Esophagus squamous epithelium (tissue), 4 donors: ENCODE measurements at regions not wholly inside any gene's neighbourhood (a gene's known extent, or its start where the extent isn't known, plus 50 kb on each side); places are given as distances from the start of the nearest gene placed in this dataset.

Experiments used
- CTCF ChIP-seq, 6 experiments: fragments of 450-650 bp in 4 of 6; fragments of 200-600 bp in 2 of 6; sonication (generic) in 2 of 6; IDR thresholded peaks; one replicate each; pipeline ENCODE4 v1.5.1; 2016 to 2019; ENCODE audit warnings: antibody characterized with exemption in 6 of 6, mild to moderate bottlenecking in 4 of 6, moderate library complexity in 4 of 6
- POLR2A ChIP-seq, 4 donors: fragments of 450-650 bp; IDR thresholded peaks; one replicate each; pipeline ENCODE4 v1.6.1; 2017; ENCODE audit warnings: antibody characterized with exemption in 4 of 4, mild to moderate bottlenecking in 4 of 4, moderate library complexity in 3 of 4

- TF ChIP-seq CTCF (IDR thresholded peaks at IDR 0.05) (no peak), POLR2A (IDR thresholded peaks at IDR 0.05) (no peak)
These were observed 803.6 kb upstream of the FANCL start for GRCh38 chr2:59044736-59045135.
